ENCODE measurements at regions not wholly inside any gene's neighbourhood (a gene's known extent, or its start where the extent isn't known, plus 50 kb on each side); places are given as distances from the start of the nearest gene placed in this dataset.

- TF ChIP-seq RAD21 (IDR thresholded peaks at IDR 0.05; ENCODE audit: low read length) = no peak
- no peak for TF ChIP-seq CTCF (IDR thresholded peaks at IDR 0.05)
- TF ChIP-seq RFX5 (IDR thresholded peaks at IDR 0.05; ENCODE audit: low read length) = no peak
- TF ChIP-seq YY1 (IDR thresholded peaks at IDR 0.05; ENCODE audit: low read depth) = no peak
- TF ChIP-seq RXRA (IDR thresholded peaks at IDR 0.05; ENCODE audit: borderline replicate concordance, low read depth) = no peak
- TF ChIP-seq CHD2 (IDR thresholded peaks at IDR 0.05; ENCODE audit: low read length, partially characterized antibody) = no peak
- TF ChIP-seq USF2 (IDR thresholded peaks at IDR 0.05; ENCODE audit: borderline replicate concordance, low read depth, low read length) = no peak
Observed at GRCh38 chr3:159174715-159175692, 373.1 kb downstream of the MFSD1 start.
